ENCODE measurements at regions not wholly inside any gene's neighbourhood (a gene's known extent, or its start where the extent isn't known, plus 50 kb on each side); places are given as distances from the start of the nearest gene placed in this dataset.

- no peak for DNase-seq
These were observed 1100.0 kb downstream of the GRIK2 start for GRCh38 chr6:102493485-102493884.

- DNase-seq: no peak
These were observed 1095.2 kb downstream of the GRIK2 start for GRCh38 chr6:102488729-102489128.

GRCh38 chr6:102485480-102485879 lies 1092.0 kb downstream of the GRIK2 start:
- DNase-seq: no peak

- no peak for DNase-seq
These were observed 1080.7 kb downstream of the GRIK2 start for GRCh38 chr6:102474041-102474807.

GRCh38 chr6:102458990-102459389 lies 1065.5 kb downstream of the GRIK2 start:
- DNase-seq: no peak

GRCh38 chr6:102438171-102438570 lies 1044.7 kb downstream of the GRIK2 start:
- DNase-seq: no peak

- no peak for DNase-seq
These were observed 1024.0 kb downstream of the GRIK2 start for GRCh38 chr6:102417368-102417998.

- DNase-seq: no peak
These were observed 1022.4 kb downstream of the GRIK2 start for GRCh38 chr6:102415891-102416290.

- no peak for DNase-seq
These were observed 1018.3 kb downstream of the GRIK2 start for GRCh38 chr6:102411796-102412195.

GRCh38 chr6:102407886-102408741 lies 1014.6 kb downstream of the GRIK2 start:
- no peak for DNase-seq

- DNase-seq: no peak
These were observed 1012.4 kb downstream of the GRIK2 start for GRCh38 chr6:102405860-102406259.

- DNase-seq: no peak
These were observed 1009.3 kb downstream of the GRIK2 start for GRCh38 chr6:102402635-102403329.

- DNase-seq: no peak
These were observed 1005.4 kb downstream of the GRIK2 start for GRCh38 chr6:102398788-102399390.

GRCh38 chr6:102390541-102390940 lies 997.0 kb downstream of the GRIK2 start:
- no peak for DNase-seq

GRCh38 chr6:102389994-102390393 lies 996.5 kb downstream of the GRIK2 start:
- DNase-seq: no peak

GRCh38 chr6:102387326-102388033 lies 994.0 kb downstream of the GRIK2 start:
- DNase-seq: no peak

- DNase-seq: no peak
These were observed 987.7 kb downstream of the GRIK2 start for GRCh38 chr6:102381203-102381602.

- no peak for DNase-seq
These were observed 962.7 kb downstream of the GRIK2 start for GRCh38 chr6:102356170-102356569.

- no peak for DNase-seq
These were observed 962.1 kb downstream of the GRIK2 start for GRCh38 chr6:102355578-102355977.

GRCh38 chr6:102352552-102352951 lies 959.0 kb downstream of the GRIK2 start:
- no peak for DNase-seq

- no peak for DNase-seq
These were observed 951.3 kb downstream of the GRIK2 start for GRCh38 chr6:102344769-102345168.

- no peak for DNase-seq
These were observed 946.8 kb downstream of the GRIK2 start for GRCh38 chr6:102340311-102340710.

Data from effector CD8-positive, alpha-beta T cell (primary cell).